GM12878 (cell line): ENCODE measurements at regions not wholly inside any gene's neighbourhood (a gene's known extent, or its start where the extent isn't known, plus 50 kb on each side); places are given as distances from the start of the nearest gene placed in this dataset.

Experiments
- ATAC-seq: fragments of 200-7000 bp; cut with Tn5 transposase; 3 replicates; pipeline ENCODE4 v1.9.1; 2020; ENCODE audit warnings: mild to moderate bottlenecking, moderate library complexity
- BruUV-seq: library from RNA; stranded (reverse); fragments of 400-500 nt; replicated peaks from 2 replicates; lab custom pipeline; 2021; lab: Mats Ljungman, UMichigan
- CTCF ChIA-PET: fragments of 300-600 bp; sonication (Branson Sonifier 250); formaldehyde crosslinking; extraction: SDS; loops from one replicate; lab custom pipeline; 2021; ENCODE audit warnings: inconsistent platforms; lab: Yijun Ruan, JAX
- POLR2A ChIA-PET: fragments of 350-600 bp; formaldehyde crosslinking; extraction: SDS; loops from one replicate; lab custom pipeline; 2021; ENCODE audit warnings: inconsistent platforms; lab: Charles Lee
- RAD21 ChIA-PET: fragments of 300-600 bp; sonication (Branson Sonifier 250); formaldehyde crosslinking; loops from one replicate; lab custom pipeline; 2023; ENCODE audit warnings: antibody characterized with exemption; ENCODE audit not compliant: unreplicated experiment; lab: Charles Lee
- SMC1A ChIA-PET: fragments of 300-600 bp; sonication (Branson Sonifier 250); formaldehyde crosslinking; loops from one replicate; lab custom pipeline; 2023; ENCODE audit not compliant: unreplicated experiment, uncharacterized antibody; lab: Charles Lee
- DNase-seq: peaks from one replicate; pipeline ENCODE4 v3.0.0-alpha.2; 2011; ENCODE audit warnings: low read depth, low spot score
- FAIRE-seq: peaks from 3 replicates; lab custom pipeline; 2011; peaks lifted over from hg19 to GRCh38; lab: Jason Lieb, UNC
- H2AFZ ChIP-seq: 2 replicates; pipeline ENCODE4 v1.6.0; 2011; ENCODE audit warnings: low read depth, low read length, control low read depth; ENCODE audit not compliant: control insufficient read depth
- H3K27ac ChIP-seq: 2 replicates; pipeline ENCODE4 v1.5.1; 2011; ENCODE audit warnings: control low read depth; ENCODE audit not compliant: control insufficient read depth, insufficient read depth
- H3K27me3 ChIP-seq, 2 experiments: replicated peaks in 1 of 2; 2 replicates each; pipeline versions ENCODE4 v1.6.0 to v1.6.1; 2011; ENCODE audit warnings: low read length in 1 of 2; ENCODE audit not compliant: control insufficient read depth in 2 of 2, insufficient read depth in 2 of 2
- H3K36me3 ChIP-seq, 2 experiments: 2 replicates each; pipeline ENCODE4 v1.5.1; 2011; ENCODE audit warnings: low read length in 1 of 2; ENCODE audit not compliant: control insufficient read depth in 2 of 2, insufficient read depth in 2 of 2
- H3K4me1 ChIP-seq: 2 replicates; pipeline ENCODE4 v1.6.1; 2011; ENCODE audit warnings: mild to moderate bottlenecking, low read length, moderate library complexity, mixed read lengths; ENCODE audit not compliant: control insufficient read depth, insufficient read depth
- H3K4me2 ChIP-seq: 2 replicates; pipeline ENCODE4 v1.6.0; 2011; ENCODE audit warnings: control low read depth; ENCODE audit not compliant: control insufficient read depth, insufficient read depth
- H3K4me3 ChIP-seq: fragments of 200-600 bp; sonication (generic); 2 replicates; pipeline ENCODE4 v1.5.1; 2016
- H3K79me2 ChIP-seq: 2 replicates; pipeline ENCODE4 v1.6.0; 2011; ENCODE audit warnings: low read length; ENCODE audit not compliant: control insufficient read depth, insufficient read depth
- H3K9ac ChIP-seq: 2 replicates; pipeline ENCODE4 v1.8.0; 2011; ENCODE audit warnings: low read length, control low read depth, mixed read lengths; ENCODE audit not compliant: control insufficient read depth, insufficient read depth
- H3K9me3 ChIP-seq: replicated peaks from 3 replicates; pipeline ENCODE4 v1.5.1; 2011; ENCODE audit warnings: mild to moderate bottlenecking, low read length; ENCODE audit not compliant: control insufficient read depth, insufficient read depth
- H4K20me1 ChIP-seq: 2 replicates; pipeline ENCODE4 v1.6.0; 2011; ENCODE audit not compliant: control insufficient read depth, insufficient read depth
- ATF3 ChIP-seq: IDR thresholded peaks from 2 replicates; pipeline ENCODE4 v1.6.1; 2011; ENCODE audit warnings: low read depth, mild to moderate bottlenecking, low read length, moderate library complexity, borderline replicate concordance; ENCODE audit errors: extremely low read depth
- CHD2 ChIP-seq: IDR thresholded peaks from 2 replicates; pipeline ENCODE4 v1.6.1; 2011; ENCODE audit warnings: low read depth, low read length, improper control_type of control experiment, borderline replicate concordance
- CHD4 ChIP-seq: fragments of 200-600 bp; sonication (generic); IDR thresholded peaks from 2 replicates; pipeline ENCODE4 v1.6.1; 2016; ENCODE audit warnings: mild to moderate bottlenecking
- EZH2 ChIP-seq: IDR thresholded peaks from 2 replicates; pipeline ENCODE4 v1.6.1; 2012; ENCODE audit warnings: low read depth, mild to moderate bottlenecking, control low read depth, inconsistent platforms, low read length, borderline replicate concordance; ENCODE audit not compliant: control insufficient read depth
- JUNB ChIP-seq: IDR thresholded peaks from 2 replicates; pipeline ENCODE4 v1.6.1; 2016; ENCODE audit warnings: antibody characterized with exemption, mild to moderate bottlenecking
- MTA2 ChIP-seq: fragments of 450-650 bp; IDR thresholded peaks from 2 replicates; pipeline ENCODE4 v1.6.1; 2016; ENCODE audit warnings: low read depth, mild to moderate bottlenecking, moderate library complexity
- SRF ChIP-seq, 2 experiments: IDR thresholded peaks; 2 replicates each; pipeline ENCODE4 v1.6.1; 2011; ENCODE audit warnings: low read depth in 2 of 2, low read length in 2 of 2, mild to moderate bottlenecking in 1 of 2, moderate library complexity in 1 of 2
- ZNF592 ChIP-seq: fragments of 450-650 bp; IDR thresholded peaks from 2 replicates; pipeline ENCODE4 v1.6.1; 2017; ENCODE audit warnings: mild to moderate bottlenecking, moderate library complexity
- ZNF622 ChIP-seq: fragments of 450-650 bp; IDR thresholded peaks from 2 replicates; pipeline ENCODE4 v1.6.1; 2017; ENCODE audit warnings: mild to moderate bottlenecking, inconsistent platforms
- WGBS: methylation state at CpG from one replicate; pipeline ENCODE4 v1.1.6; 2016; ENCODE audit warnings: low lambda C conversion rate; ENCODE audit not compliant: insufficient replicate concordance, insufficient coverage; ENCODE audit errors: missing lambda C conversion rate; 5-methylcytosine and 5-hydroxymethylcytosine counted together
- in situ Hi-C: fragments of 300-500 bp; cut with MboI; formaldehyde crosslinking; loops from 9 replicates; pipeline ENCODE4 v1.14.3; 2018; ENCODE audit warnings: mixed read lengths
- intact Hi-C: fragments of 100-400 bp; cut with micrococcal nuclease; formaldehyde crosslinking; loops from one replicate; pipeline ENCODE4 v1.14.2; 2022; ENCODE audit not compliant: unreplicated experiment

GRCh38 chr7:22043367-22043766 lies 97.7 kb upstream of the CDCA7L start:
- Histone ChIP-seq H3K9ac (no peak overlapping the region), H4K20me1 (no peaks in the 10 kb centered on the region), H3K4me3 (no peak overlapping the region), H3K4me2 (no peak overlapping the region), H3K36me3 (no peaks in the 10 kb centered on the region), H3K27me3 (no peaks in the 10 kb centered on the region), H3K79me2 (no peaks in the 10 kb centered on the region), H3K4me1 (no peaks in the 10 kb centered on the region), H3K9me3 (no peaks in the 10 kb centered on the region), H3K27ac (no peak overlapping the region), H2AFZ (no peak overlapping the region)
- DNase-seq (no peak), FAIRE-seq (no peak), ATAC-seq (no peak)
- ChIA-PET RAD21 (no interaction called here), POLR2A (no interaction called here), CTCF (interaction anchor here (1.0 to 1.7 kb wide), 2 partner anchors 40 to 67 kb away, joined by 3 to 5 read pairs; no protein-coding TSS in a partner anchor), SMC1A (interaction anchor here (0.6 kb wide), 1 partner anchor 308 kb away, joined by 3 read pairs; no protein-coding TSS in a partner anchor)
- intact Hi-C loops (no loop called here), in situ Hi-C loops (no loop called here)
- no peak for TF ChIP-seq SRF (IDR thresholded peaks at IDR 0.05; ENCODE audit: low read depth in 2 of 2, low read length in 2 of 2)
- no peak for TF ChIP-seq EZH2
- no peak for TF ChIP-seq ATF3
- TF ChIP-seq JUNB: no peak
- TF ChIP-seq CHD2: no peak
- TF ChIP-seq MTA2: no peak
- TF ChIP-seq ZNF622: no peak
- TF ChIP-seq CHD4: no peak
- no peak for TF ChIP-seq ZNF592
- 48% methylated on average over 5 of the region's 5 CpGs for WGBS
- BruUV-seq: no TSS peak
